Fibroblast of pulmonary artery (primary cell): ENCODE measurements at regions not wholly inside any gene's neighbourhood (a gene's known extent, or its start where the extent isn't known, plus 50 kb on each side); places are given as distances from the start of the nearest gene placed in this dataset.
"Not testable (repeated sequence)": the region's sequence is repeated elsewhere in the genome, so short reads cannot be mapped to it uniquely, and the experiment has no call there.

Experiments used
- DNase-seq: peaks from one replicate; pipeline ENCODE4 v3.0.0-alpha.2; 2010; ENCODE audit warnings: low read depth
- H3K4me3 ChIP-seq: replicated peaks from 2 replicates; pipeline ENCODE4 v1.5.1; 2011; ENCODE audit warnings: low read depth, mild to moderate bottlenecking, control low read depth, low read length, moderate library complexity
- TF ChIP-seq, protein P1 (sequence below): IDR thresholded peaks from 2 replicates; pipeline ENCODE4 v1.5.1; 2011; ENCODE audit warnings: mild to moderate bottlenecking, control low read depth, low read length, inconsistent platforms; ENCODE audit errors: missing control alignments

DNA sequence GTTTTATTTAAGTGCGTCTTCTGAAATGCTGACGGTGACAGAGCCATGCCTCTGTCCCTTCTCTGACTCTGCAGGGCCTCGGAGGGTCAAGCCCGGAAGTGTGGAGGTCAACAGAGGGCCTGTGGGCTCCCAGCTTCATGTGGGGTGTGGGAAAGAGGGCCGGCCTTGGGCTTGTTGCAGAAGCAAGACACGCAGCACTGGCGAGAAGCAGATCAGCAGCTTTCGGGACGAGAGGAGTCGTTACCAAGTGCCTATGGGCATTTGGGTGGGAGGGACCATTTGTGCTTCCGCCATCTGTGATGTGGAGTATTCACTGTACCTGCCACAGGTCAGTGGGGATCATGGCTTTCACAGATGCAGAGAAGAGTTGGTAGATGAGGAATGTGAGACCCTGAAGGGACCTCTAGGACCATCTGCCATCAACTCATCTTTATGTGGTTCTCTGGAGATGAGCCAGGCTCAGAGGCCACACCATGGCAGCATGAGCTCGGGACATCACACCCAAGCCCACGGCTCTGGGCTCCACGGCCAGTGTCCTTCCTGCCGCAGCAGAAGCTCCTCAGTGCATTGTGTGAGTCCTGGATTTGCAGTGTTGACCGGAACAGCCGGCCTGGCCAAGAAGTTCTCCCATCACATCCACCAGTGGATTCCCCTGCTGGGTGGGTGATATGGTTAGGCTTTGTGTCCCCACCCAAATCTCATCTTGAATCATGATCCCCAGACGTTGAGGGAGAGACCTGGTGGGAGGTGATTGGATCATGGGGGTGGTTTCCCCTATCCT lies 590.7 kb downstream of the TBC1D22A start:
- H3K4me3 ChIP-seq: no peak overlapping the region
- no peak for DNase-seq
- TF ChIP-seq, protein P1, sequence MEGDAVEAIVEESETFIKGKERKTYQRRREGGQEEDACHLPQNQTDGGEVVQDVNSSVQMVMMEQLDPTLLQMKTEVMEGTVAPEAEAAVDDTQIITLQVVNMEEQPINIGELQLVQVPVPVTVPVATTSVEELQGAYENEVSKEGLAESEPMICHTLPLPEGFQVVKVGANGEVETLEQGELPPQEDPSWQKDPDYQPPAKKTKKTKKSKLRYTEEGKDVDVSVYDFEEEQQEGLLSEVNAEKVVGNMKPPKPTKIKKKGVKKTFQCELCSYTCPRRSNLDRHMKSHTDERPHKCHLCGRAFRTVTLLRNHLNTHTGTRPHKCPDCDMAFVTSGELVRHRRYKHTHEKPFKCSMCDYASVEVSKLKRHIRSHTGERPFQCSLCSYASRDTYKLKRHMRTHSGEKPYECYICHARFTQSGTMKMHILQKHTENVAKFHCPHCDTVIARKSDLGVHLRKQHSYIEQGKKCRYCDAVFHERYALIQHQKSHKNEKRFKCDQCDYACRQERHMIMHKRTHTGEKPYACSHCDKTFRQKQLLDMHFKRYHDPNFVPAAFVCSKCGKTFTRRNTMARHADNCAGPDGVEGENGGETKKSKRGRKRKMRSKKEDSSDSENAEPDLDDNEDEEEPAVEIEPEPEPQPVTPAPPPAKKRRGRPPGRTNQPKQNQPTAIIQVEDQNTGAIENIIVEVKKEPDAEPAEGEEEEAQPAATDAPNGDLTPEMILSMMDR: no peak

GRCh38 chr22:47351836-47352579 lies 589.6 kb downstream of the TBC1D22A start:
- DNase-seq: no peak
- TF ChIP-seq, protein P1: no peak

DNA sequence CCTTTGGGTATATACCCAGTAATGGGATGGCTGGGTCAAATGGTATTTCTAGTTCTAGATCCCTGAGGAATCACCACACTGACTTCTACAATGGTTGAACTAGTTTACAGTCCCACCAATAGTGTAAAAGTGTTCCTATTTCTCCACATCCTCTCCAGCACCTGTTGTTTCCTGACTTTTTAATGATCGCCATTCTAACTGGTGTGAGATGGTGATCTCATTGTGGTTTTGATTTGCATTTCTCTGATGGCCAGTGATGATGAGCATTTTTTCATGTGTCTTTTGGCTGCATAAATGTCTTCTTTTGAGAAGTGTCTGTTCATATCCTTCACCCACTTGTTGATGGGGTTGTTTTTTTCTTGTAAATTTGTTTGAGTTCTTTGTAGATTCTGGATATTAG lies 583.8 kb downstream of the TBC1D22A start:
- not testable (repeated sequence) for DNase-seq, H3K4me3 ChIP-seq

More at GRCh38 chr22:47351836-47352579, 589.6 kb downstream of the TBC1D22A start:
- H3K4me3 ChIP-seq: no peak overlapping the region

DNA sequence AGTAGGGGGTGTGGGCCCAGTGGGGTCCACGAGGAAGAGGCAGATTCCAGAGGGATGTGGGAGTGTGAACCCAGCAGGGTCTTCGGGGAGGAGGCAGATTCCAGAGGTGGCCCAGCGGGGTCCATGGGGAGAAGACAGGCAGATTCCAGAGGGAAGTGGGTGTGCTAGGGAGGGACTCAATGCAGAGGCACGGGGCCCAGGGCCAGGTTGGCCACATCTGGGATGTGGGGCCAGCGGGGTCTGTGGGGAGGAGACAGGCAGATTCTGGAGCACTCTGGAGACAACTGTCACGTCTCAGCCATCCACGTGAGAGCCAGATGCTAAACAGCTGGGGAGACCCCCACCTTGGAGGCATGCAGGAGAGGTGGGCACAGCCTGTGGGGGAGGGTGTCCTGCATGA lies 582.6 kb downstream of the TBC1D22A start:
- no peak for DNase-seq
- no peak overlapping the region for H3K4me3 ChIP-seq
- TF ChIP-seq, protein P1: no peak

DNA sequence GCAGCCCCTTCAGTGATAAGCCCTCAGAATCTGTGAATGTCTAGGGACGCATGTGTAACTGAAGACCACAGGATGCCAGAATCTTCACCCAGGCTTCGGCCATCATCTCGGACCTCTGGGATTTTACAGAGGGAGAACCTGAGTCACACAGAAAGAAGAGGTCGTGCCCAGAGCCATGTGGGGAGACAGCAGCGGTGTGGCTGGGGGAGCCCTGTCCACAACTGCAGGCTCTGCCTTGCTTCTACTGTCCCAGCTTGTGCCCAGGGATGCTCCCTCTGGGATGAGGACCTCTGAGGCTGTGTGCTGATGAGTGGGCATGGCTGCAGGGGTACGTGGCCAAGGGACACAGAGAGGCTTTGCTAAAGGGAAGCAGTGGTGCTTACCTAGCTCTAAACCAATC lies 582.0 kb downstream of the TBC1D22A start:
- TF ChIP-seq, protein P1: no peak
- H3K4me3 ChIP-seq: no peak overlapping the region
- no peak for DNase-seq

DNA sequence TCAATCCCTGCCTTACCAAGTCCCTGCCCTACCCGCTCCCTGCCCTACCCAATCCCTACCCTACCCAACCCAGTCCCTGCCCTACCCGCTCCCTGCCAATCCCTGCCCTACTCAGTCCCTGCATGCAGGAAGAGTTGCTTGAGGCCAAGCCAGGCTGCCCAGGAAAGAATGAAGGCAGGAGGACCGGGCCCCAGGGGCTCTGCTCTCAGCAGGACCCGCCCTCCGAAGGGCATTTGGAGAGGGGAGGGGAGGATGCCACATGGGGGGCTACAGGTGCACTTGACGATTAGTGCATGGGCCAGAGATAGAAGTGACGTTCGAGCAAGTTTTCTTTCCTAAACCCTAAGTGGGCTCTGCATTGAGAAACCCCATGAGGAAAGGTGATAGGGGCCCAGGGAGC lies 581.2 kb downstream of the TBC1D22A start:
- TF ChIP-seq, protein P1: no peak
- DNase-seq: no peak
- no peak overlapping the region for H3K4me3 ChIP-seq

- DNase-seq: no peak
- TF ChIP-seq, protein P1: no peak
- H3K4me3 ChIP-seq: no peak overlapping the region
Observed at GRCh38 chr22:47342446-47342845, 580.0 kb downstream of the TBC1D22A start.
